M059J (cell line): ENCODE measurements at regions not wholly inside any gene's neighbourhood (a gene's known extent, or its start where the extent isn't known, plus 50 kb on each side); places are given as distances from the start of the nearest gene placed in this dataset.

Experiments
- DNase-seq: peaks from one replicate; pipeline ENCODE4 v3.0.0-alpha.2; 2012; ENCODE audit warnings: low read depth

GRCh38 chr1:56190806-56191365 is 388.5 kb downstream of the PLPP3 start:
- peak; percentile 26 for DNase-seq

- DNase-seq, result no peak
Observed at GRCh38 chr1:56189946-56190805, 389.2 kb downstream of the PLPP3 start.

GRCh38 chr1:56189454-56189853 is 389.9 kb downstream of the PLPP3 start:
- no peak for DNase-seq

- DNase-seq, result no peak
Observed at GRCh38 chr1:56188855-56189254, 390.5 kb downstream of the PLPP3 start.

GRCh38 chr1:56188221-56188620 is 391.1 kb downstream of the PLPP3 start:
- no peak for DNase-seq

GRCh38 chr1:56187405-56187804 is 392.0 kb downstream of the PLPP3 start:
- DNase-seq, result no peak

- DNase-seq, result no peak
Observed at GRCh38 chr1:56185493-56185892, 393.9 kb downstream of the PLPP3 start.

GRCh38 chr1:56183151-56183550 is 396.2 kb downstream of the PLPP3 start:
- no peak for DNase-seq

- peak; percentile 33 for DNase-seq
Observed at GRCh38 chr1:56180520-56181190, 398.7 kb downstream of the PLPP3 start.

- DNase-seq, result no peak
Observed at GRCh38 chr1:56179543-56179942, 399.8 kb downstream of the PLPP3 start.

GRCh38 chr1:56175211-56175610 is 404.2 kb downstream of the PLPP3 start:
- DNase-seq, result no peak

- DNase-seq, result no peak
Observed at GRCh38 chr1:56174176-56174885, 405.0 kb downstream of the PLPP3 start.

GRCh38 chr1:56173736-56174135 is 405.6 kb downstream of the PLPP3 start:
- no peak for DNase-seq

- DNase-seq, result no peak
Observed at GRCh38 chr1:56171670-56172069, 407.7 kb downstream of the PLPP3 start.

GRCh38 chr1:56170784-56171320 is 408.5 kb downstream of the PLPP3 start:
- no peak for DNase-seq

GRCh38 chr1:56169856-56170255 is 409.5 kb downstream of the PLPP3 start:
- DNase-seq, result peak; percentile 34

- no peak for DNase-seq
Observed at GRCh38 chr1:56168176-56168575, 411.2 kb downstream of the PLPP3 start.

- no peak for DNase-seq
Observed at GRCh38 chr1:56167596-56167995, 411.8 kb downstream of the PLPP3 start.

- no peak for DNase-seq
Observed at GRCh38 chr1:56160773-56161315, 418.5 kb downstream of the PLPP3 start.

- DNase-seq, result peak; percentile 41
Observed at GRCh38 chr1:56156971-56157876, 422.1 kb downstream of the PLPP3 start.

GRCh38 chr1:56153276-56153675 is 426.1 kb downstream of the PLPP3 start:
- DNase-seq, result no peak
